HG03469 (cell line): ENCODE measurements at regions not wholly inside any gene's neighbourhood (a gene's known extent, or its start where the extent isn't known, plus 50 kb on each side); places are given as distances from the start of the nearest gene placed in this dataset.
A peak's percentile ranks its signal among the peaks of the same experiment; 100 is the strongest.
"Not testable (repeated sequence)": the region's sequence is repeated elsewhere in the genome, so short reads cannot be mapped to it uniquely, and the experiment has no call there.

Experiments used
- ATAC-seq: cut with Tn5 transposase; IDR thresholded peaks from one replicate; pipeline ENCODE4 v1.9.1; 2021; ENCODE audit warnings: mild to moderate bottlenecking, moderate library complexity, moderate number of reproducible peaks; ENCODE audit not compliant: unreplicated experiment

- no peak for ATAC-seq
These were observed 254.0 kb upstream of the DMRT1 start for GRCh38 chr9:587527-587926.

GRCh38 chr9:588981-589380, 252.5 kb upstream of the DMRT1 start:
- ATAC-seq = no peak

- ATAC-seq = no peak
These were observed 251.8 kb upstream of the DMRT1 start for GRCh38 chr9:589723-590122.

GRCh38 chr9:591292-591691, 250.2 kb upstream of the DMRT1 start:
- no peak for ATAC-seq

- ATAC-seq = no peak
These were observed 249.3 kb upstream of the DMRT1 start for GRCh38 chr9:592225-592624.

GRCh38 chr9:592733-593132, 248.8 kb upstream of the DMRT1 start:
- ATAC-seq = no peak

GRCh38 chr9:593809-594208, 247.7 kb upstream of the DMRT1 start:
- ATAC-seq = no peak

GRCh38 chr9:596703-597102, 244.8 kb upstream of the DMRT1 start:
- no peak for ATAC-seq

- ATAC-seq = no peak
These were observed 241.5 kb upstream of the DMRT1 start for GRCh38 chr9:600006-600405.

- ATAC-seq = no peak
These were observed 238.8 kb upstream of the DMRT1 start for GRCh38 chr9:602716-603115.

- no peak for ATAC-seq
These were observed 238.4 kb upstream of the DMRT1 start for GRCh38 chr9:603126-603525.

- ATAC-seq = no peak
These were observed 234.1 kb upstream of the DMRT1 start for GRCh38 chr9:607417-607816.

GRCh38 chr9:613771-614347, 227.6 kb upstream of the DMRT1 start:
- ATAC-seq = peak; percentile 80

GRCh38 chr9:614431-614830, 227.1 kb upstream of the DMRT1 start:
- ATAC-seq = no peak

- no peak for ATAC-seq
These were observed 225.7 kb upstream of the DMRT1 start for GRCh38 chr9:615756-616155.

- no peak for ATAC-seq
These were observed 224.8 kb upstream of the DMRT1 start for GRCh38 chr9:616694-617093.

- ATAC-seq = no peak
These were observed 223.9 kb upstream of the DMRT1 start for GRCh38 chr9:617445-618085.

- no peak for ATAC-seq
These were observed 223.0 kb upstream of the DMRT1 start for GRCh38 chr9:618478-618877.

- ATAC-seq = no peak
These were observed 220.2 kb upstream of the DMRT1 start for GRCh38 chr9:621201-621855.

GRCh38 chr9:624935-625500, 216.5 kb upstream of the DMRT1 start:
- ATAC-seq = no peak

GRCh38 chr9:625613-626012, 215.9 kb upstream of the DMRT1 start:
- ATAC-seq = no peak

- ATAC-seq = not testable (repeated sequence)
These were observed 215.4 kb upstream of the DMRT1 start for GRCh38 chr9:626114-626513.
